ENCODE measurements at regions not wholly inside any gene's neighbourhood (a gene's known extent, or its start where the extent isn't known, plus 50 kb on each side); places are given as distances from the start of the nearest gene placed in this dataset.
"Not testable (repeated sequence)": the region's sequence is repeated elsewhere in the genome, so short reads cannot be mapped to it uniquely, and the experiment has no call there.

DNA sequence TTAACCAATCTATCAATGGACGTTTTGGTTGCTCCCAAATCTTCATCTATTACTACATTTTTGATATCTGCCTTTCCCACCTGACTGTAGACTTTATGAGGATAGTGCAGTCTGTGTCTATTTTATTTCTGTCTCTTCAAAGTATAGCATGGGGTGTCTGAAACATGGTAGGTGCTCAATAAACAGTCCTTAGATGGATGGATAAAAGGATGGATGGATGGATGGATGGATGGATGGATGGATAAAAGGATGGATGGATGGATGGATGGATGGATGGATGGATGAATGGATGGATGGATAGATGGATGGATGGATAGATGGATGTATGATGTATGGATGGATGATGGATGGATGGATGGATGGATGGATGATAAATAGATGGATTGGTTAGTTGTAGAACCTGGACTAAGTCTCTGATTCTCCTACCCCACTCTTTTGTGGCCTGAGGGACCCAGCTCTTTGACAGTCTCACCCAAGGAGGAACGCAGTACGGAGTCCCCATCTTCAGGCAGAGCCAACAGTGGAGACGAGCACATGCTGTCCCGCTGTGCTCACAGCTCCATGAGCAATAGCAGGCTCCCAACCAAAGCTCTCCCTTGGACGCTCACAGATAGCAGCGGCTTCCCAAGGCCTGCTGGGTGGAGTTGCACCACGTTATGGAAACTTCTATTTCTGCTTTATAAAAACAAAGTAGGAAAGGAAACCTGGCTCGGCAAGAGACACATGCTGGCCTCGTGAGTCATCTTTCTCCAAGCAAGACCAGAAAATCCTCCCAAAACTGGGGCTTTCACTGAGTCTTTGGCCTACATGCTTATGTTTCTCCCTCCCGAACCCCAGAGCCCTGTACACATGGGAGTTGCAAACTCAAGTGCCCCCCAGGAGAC is 448.0 kb downstream of the MIAT start:
- no peak for DNase-seq

DNA sequence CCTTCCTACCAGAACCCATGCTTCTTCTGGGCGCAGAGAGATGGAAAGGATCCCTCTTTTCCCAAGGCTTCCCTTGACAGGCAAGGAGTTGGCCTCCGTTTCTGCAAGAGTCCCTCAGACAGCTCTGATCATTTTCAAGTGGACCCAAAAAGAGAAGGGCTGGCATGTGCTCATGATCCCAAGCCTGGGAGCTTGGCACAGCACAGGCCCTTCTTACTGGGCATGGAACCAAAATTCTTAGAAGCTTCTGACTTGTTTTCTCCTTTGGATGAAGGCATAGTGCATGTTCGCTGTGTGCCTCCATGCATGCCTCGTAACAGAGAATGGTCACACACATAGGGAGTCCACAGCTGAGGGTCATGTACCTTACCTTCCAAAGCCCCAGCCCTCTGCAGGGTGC is 449.6 kb downstream of the MIAT start:
- no peak for DNase-seq

DNA sequence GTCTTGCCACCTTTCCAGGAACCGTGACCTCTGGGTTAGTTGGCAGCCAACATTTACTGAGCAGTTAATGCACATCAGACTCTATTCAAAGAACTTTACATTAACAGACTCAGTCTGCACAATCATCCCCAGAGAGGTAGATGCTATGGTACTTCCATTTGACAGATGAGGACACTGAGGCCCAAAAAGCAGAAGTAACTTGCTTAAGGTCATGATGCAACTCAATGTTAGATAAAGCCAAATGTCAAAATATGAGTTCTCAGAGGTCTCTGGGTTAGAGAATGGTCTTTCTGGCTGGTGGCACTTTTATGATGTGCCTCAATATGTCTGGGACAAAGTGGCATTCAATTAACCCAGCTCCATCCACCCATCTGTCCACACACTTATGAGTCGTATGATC is 450.0 kb downstream of the MIAT start:
- no peak for DNase-seq

DNA sequence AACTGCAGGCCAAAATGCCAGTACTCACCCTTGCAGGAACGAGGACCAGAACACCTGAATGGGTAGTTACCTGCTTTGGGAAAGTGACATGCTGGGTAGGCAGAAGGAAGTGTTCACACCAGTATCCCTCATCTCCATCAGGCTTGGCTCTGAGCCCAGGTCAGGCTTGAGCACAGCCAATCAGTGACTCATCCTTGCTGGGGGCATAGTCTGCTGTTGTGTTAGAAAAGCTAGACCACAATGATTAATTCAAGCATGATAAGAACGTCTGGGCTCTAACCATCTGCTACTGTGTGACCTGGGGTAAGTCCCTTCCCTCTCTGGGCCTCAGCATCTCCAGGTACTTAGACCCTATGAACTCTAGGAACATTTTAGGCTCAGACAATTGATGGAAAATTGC is 450.4 kb downstream of the MIAT start:
- DNase-seq = no peak

DNA sequence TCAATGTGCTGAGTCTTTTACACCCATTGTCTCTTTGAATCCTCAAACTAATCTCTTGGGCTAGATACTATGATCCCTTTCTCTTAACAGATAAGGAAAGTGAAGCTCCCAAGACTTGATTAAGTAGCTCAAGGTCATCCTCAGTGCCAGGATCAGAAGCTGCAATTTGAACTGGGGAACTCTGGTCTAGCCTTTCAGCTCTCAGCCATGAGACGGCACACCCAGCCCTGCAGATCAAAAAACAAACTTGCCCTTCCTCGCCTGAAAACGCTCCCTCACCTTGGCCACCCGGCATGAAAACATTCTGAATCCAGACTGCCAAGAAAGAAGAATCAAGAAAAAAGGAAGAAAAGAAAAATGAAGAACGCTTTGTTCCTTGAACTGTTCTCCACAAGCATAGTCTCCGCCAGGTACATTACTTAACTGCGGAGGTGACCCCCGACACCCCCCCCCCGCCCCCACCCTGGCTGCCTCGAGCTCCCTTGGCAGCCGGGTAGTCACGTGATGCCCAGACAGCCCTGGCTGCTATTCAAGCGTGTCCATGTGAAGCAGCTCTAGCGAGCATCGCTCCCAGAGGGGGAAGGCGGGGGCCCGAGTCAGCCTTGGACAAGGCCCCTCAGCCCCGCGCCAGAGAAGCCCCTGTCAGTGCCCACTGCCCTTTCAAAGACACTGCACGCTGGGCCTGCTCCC is 451.2 kb downstream of the MIAT start:
- no peak for DNase-seq

DNA sequence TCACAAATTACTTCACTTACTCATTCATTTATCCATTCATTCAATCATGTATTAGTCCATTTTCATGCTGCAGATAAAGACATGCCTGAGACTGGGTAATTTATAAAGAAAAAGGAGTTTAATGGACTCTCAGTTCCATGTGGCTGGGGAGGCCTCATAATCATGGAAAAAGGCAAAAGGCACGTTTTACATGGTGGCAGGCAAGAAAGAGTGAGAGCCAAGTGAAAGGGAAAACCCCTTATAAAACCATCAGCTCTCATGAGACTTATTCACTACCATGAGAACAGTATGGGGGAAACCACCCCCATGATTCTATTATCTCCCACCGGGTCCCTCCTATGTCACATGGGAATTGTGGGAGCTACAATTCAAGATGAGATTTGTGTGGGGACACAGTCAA is 452.0 kb downstream of the MIAT start:
- not testable (repeated sequence) for DNase-seq

DNA sequence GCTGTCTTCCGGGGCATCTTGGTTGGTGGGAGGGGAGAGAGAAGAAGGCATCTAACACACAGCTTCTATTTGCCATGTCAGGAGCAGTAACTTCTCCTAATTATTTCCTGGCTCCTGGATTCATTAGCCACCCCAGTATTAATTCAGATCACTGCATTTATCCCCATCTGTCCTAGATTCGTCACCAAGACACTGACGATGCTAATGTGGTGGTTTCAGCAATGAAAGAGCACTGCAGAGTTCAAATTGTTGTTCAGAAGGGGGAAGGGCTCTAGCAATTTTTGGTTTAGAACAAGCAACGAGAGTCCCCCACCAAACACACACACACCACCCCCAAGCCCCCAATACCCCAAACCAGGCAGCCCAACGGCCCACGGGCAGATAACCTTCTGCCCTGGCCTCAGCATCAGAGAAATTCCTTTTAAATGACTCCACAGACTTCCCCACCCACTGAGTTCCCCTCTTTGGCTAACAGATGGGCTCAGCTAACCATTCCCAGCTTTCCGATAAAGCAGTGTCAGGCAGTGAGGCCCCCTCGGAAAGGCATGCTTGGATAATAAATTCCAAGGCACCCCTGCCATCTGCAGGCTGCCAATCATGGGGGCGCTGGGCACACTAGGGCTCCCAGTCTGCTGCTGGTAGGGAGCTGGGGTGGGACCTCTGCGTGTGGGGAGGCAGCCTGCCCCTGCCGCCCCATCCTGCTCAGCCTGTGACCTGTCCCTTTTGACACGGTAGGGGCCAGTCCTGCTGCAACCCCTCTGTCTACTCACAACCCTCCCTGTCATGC is 453.5 kb downstream of the MIAT start:
- DNase-seq = no peak

DNA sequence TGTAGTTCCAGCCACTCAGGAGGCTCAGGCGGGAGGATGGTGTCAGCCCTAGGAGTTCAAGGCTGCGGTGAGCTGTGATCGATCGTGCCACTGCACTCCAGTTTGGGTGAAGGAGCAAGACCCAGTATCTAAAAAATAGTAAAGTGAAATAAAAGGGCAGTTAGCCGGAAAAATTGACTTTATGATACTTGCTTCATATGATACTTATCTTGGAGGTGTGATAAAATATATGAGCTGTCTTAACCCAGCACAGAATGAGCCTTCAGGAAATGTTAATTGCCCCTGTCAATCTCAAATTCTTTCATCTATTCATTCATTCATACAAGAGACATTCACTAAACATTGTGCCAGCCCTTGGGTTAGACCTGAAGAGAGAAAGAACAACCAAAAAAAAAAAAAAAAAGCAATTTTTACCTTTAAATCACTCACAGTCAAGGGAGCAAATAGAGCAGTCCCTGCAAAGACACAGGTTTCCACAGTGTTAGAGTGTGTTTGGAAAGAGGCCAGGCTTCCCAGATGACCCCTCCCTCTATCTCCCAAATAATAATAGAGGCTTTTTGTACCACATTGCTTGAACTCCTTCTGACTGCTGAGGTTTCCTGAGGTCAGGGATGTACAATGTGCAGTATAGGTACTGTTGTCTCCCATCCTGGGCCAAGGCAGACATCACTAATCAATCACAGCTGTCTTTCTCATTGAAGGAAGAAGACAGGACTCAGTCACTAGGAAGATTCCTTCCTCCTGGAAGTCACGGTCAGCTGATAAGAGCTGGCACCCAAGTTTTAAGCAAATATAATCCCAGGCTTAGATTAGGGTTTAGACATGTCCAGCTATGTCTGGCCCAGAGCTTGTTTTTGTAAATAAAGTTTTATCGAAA is 454.6 kb downstream of the MIAT start:
- DNase-seq = no peak

DNA sequence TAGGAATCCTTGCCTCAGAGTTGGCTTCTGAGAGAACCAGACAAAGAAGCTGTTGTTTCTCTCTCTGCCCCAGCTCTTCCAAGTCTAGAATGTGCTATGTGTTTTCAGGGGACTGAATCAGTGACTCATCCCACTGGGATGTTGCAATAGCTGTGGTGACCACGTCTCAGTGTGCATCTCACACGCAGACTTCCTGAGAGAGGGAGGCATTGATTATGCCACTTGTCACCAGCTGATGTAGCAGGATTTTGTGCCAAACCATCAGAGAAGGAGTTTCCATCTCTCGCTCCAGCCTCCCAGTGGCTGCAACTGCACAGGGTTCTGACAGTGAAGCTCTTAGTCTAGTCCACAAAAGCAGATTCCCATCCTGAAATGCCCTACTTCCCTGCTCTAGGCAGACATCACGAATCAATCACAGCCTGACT is 455.8 kb downstream of the MIAT start:
- DNase-seq = no peak

DNA sequence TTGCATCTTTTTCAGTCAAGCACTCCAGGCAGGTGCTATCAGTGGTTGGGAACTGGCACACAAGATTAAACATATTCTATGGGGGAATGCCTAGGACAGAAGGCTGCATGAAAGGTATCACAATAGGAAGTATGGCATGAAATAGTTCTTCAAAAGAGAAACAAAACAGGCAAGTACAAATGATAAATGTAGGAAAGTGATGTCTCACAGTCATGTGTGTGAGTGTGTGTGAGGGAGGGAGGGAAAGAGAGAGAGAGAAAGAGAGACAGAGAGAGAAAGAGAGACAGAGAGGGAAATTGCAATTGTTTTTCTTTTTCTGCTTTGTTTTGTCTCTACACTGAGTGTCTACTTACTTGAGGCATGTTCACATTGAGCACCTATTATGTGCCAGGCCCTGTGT is 456.3 kb downstream of the MIAT start:
- DNase-seq = no peak

DNA sequence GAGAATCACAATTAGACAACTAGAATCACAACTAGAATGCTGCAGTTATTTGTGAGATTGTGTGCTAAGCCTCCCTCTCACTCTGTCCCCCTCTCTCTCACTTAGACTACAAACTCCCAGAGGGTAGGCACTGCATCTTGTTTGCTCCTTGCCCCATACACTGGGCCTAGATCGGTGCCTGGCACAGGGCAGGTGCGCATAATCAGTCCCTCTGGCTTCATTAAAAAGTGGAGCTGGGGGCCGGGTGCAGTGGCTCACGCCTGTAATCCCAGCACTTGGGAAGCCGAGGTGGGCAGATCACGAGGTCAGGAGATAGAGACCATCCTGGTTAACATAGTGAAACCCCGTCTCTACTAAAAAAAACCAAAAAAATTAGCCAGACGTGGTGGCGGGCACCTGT is 456.8 kb downstream of the MIAT start:
- no peak for DNase-seq

DNA sequence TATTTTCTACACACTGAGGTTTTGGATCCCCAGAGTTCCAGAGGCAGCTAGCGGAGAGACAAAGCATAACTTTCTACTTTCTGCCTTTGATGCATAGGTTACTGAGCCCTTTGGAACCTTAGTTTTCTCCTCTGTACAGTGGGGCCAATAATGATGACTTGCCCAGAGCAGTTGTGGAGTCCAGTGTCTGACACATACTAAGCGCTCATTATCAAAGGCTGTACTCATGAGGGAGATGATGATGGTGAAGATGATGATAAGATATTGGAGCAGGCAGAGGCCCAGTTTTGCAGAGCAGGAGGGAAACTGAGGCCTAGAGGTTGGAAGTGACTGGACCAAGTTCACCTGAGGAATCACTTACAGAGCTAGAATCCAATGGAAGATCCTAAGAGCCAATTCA is 458.0 kb downstream of the MIAT start:
- no peak for DNase-seq

DNA sequence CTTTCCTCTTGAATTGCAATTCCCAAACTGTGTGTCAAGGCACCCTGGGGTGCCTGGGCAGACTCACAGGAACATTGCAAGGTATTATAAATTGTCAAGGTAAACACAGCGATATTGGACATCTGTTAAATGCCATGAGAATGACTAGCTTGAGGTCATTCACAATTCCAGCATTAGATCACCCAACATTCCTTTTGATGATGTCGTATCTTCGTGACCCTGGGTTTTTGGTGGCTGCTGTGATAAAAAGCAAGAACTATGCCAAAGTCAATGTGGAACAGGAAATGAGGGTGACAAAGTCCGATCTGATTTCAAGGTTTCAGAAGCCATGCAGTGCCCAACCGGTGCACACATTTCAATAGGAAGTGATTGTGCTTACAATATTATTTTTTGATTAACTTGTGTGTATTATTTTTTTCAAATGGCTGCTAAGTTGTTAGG is 458.4 kb downstream of the MIAT start:
- DNase-seq = no peak

DNA sequence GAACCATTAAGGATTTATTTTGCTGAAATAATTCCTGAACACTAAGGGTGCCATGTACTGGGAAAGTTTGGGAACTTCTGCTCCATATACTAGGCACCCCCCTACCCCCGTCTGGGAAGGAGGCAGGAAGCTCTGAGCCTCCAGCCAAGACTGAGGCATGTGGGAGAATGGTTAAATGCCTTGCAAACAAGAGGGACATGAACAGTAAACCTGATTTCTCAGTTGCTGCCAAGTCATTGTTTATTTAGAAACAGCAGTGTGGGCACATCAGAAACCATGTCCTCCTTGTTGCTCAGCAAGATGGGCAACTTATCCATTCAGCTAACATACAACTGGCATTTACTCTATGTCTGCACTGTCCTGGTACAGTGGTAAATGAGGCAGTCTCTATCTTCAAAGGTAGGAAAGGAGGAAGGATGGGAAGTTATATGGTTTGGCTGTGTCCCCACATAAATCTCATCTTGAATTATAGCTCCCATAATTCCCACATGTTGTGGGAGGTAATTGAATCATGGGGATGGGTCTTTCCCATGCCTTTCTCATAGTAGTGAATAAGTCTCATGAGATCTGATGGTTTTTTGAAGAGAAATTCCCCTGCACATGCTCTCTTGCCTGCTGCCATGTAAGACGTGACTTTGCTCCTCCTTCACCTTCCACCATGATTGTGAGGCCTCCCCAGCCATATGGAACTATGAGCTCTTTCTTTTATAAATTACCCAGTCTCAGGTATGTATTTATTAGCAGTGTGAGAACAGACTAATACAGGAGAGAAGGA is 459.1 kb downstream of the MIAT start:
- no peak for DNase-seq

DNA sequence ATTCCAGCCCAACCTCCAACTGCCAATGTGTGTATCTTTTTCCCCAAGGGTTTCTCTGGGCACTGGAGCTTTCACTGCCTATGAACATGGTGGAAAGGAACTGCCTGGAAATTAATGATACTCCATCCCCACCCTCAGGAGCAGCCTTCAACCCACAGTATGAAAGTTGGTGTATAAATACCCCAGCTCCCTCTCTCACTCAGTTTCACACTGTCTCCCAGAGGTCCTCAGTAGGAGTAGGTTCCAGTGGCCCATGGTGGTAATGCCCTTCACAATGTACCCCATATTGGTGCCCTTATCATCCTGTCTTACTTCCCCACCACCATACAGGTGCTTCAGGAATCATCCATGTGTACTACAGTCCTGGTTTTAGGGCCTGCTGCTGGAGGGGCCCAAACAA is 462.6 kb downstream of the MIAT start:
- no peak for DNase-seq

DNA sequence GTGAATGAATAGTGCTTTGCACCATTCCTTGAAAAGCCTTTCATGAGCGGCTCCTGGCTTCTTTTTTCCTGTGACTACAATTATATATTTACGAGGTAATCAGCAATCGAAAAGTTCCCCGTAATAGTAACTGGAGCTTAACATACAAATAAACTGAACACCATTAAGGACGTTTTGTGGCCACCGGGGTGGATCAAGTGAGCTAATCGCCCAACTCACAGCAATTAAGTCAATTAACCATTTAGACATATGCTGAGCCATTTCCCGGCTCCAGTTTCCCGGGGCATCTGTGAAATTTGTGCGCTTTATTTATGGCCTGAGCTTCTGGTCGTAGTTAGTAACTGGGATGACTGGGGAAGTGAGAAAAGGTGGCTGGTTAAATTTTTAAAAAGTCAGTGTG is 465.2 kb downstream of the MIAT start:
- no peak for DNase-seq

DNA sequence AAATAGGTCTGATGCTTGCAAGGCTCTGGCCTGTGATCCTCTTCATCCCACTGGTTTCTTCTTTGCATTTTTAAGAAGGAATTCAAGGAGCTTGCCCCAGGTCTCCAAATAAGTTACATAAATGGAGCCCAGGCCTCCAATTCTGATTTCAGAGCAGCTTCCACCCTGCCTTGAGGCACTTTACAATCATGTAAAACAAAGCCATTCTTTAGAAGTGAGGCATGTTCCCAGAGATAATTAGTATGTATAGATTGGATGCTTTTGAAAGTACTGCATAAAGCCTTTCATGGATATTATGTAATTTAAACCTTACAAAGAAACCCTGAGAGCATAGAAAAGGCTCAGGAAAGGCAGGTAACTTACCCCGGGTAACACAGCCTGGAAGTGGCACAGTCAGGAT is 466.5 kb downstream of the MIAT start:
- DNase-seq = no peak

DNA sequence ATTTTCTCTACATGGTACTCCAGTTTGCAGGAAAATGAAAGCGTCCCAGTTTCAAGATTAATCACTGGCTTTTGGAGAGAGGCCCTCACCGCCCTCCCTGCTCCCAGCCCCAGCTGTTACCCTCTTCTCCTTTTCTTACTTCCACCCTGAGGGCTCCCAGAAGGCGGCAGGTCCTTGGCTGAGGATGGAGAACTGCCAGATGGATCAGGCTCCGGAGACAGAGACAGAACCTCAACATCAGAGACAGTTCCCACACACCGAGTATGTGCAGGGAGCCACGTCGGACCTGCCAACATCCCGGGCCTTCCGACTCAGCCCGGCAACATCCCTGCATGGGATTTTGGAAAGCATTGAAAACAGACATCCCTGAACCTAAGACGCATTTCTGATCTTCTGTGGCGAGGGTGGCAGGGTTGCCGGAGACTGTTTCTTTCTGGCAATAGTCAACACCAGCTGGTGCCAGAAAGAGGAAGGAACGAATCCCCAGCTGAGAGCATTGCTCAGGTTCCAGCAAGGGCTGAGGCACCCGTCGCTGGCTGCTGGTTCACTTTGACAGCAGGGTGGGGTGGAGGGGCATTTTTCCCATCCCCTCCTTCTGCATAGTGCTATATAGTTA is 467.1 kb downstream of the MIAT start:
- DNase-seq = no peak

DNA sequence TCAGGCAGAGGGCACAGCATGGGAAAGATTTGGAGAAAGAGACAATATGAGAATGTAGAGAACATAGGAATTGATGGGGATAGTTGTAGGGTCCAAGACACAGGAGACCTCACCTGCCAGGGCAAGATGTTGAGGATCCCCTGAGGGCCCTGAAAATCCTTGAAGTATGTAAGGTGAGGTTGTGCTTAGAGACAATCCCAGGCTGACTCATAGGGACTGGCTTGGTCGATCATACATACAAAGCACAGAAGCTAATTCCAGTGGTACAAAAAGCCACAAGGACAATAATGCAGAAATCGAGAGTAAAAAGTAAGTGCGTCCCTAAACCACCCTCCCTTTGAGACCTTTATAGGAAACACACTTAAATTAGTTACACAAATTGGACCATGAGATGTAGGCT is 468.2 kb downstream of the MIAT start:
- DNase-seq = no peak

DNA sequence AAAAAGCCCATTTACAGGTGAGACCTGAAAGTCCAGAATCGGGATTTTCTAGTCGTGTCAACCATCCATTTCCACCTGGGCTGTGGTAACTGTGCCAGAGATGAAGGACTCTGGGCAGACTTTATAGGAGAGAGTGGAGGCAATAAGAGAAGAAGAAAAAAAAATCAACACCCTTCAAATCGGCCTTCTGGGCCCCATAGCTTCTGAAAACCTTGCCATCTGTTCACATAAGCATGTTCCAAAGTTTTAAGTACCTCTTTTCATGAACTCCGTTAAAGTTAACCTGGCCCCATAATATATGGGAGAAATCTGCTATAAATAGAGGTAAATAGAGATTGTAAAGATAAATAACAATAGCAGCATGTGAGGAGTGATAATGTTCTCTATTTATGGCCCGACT is 470.5 kb downstream of the MIAT start:
- DNase-seq = no peak

DNA sequence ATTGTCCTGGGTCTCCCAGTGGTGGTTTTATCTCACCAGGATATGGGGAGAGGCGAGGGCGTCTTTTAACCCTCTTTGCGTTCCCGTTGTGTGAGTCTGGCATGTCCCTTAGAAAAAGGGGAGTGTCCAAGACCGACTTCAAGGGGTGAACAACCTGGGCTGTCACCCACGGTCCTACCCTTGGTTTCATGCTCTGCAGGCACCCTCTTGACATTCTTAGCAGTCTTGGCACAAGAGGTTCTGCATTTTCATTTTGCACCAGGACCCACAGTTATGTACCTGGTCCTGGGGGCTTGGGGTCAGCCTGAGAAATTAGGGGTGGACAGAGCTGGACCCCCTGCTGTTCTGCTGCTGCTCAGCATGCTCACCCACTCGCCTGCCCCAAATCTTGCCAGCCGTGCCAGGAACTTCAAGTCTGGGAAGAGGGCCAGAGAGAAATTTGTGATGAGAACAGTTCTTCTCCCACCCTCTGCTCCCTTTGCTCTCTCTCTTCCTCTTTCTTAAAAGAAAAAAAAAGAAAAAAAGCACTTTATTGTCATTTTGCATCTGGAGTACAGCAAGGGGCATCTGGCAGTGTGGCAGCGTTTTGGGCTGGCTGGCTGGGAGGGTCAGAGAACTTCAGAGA is 471.2 kb downstream of the MIAT start:
- DNase-seq = no peak

Measured in activated naive CD4-positive, alpha-beta T cell treated with Interleukin-2 at 50 U/mL for 16 hours (primary cell).